NCI-H446 (cell line): ENCODE measurements at regions not wholly inside any gene's neighbourhood (a gene's known extent, or its start where the extent isn't known, plus 50 kb on each side); places are given as distances from the start of the nearest gene placed in this dataset.
"Not testable (repeated sequence)": the region's sequence is repeated elsewhere in the genome, so short reads cannot be mapped to it uniquely, and the experiment has no call there.

Experiments
- DNase-seq, 2 experiments: peaks; one replicate each; lab custom pipeline; 2025; lab: John Stamatoyannopoulos, UW

DNA sequence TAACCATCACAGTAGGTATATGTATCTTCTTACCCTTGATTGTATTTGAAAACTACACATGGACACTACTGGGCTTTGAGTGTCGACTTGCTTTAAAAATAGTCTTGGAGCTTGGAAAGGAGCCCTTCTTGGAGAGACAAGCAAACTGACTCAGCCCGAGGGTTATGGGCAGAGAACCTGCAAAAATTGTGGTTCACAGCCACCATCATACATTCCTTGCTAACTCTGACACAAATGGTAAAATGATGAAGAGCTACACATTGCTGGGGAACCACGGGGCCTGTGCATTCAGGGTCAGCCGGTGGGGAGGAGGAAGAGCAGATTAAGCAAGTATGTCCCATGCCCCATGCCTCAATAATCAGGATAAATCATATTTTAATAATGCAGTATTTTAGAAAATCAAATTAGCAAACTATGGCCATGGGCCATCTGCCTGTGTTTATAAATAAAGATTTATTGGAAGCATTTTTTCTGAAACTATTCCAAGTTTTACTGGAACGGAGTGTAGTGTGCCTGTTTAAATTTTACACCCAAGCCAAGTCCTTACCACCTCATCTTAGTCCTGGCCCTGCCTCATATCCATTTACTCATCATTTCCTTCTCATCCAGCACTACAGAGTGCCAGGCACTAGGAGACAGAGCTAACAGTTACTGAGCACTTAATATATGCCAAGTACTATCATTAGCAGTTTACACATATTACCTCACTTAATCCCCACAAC lies 195.7 kb downstream of the PALM2AKAP2 start:
- DNase-seq = peak; percentile 44 to 62

DNA sequence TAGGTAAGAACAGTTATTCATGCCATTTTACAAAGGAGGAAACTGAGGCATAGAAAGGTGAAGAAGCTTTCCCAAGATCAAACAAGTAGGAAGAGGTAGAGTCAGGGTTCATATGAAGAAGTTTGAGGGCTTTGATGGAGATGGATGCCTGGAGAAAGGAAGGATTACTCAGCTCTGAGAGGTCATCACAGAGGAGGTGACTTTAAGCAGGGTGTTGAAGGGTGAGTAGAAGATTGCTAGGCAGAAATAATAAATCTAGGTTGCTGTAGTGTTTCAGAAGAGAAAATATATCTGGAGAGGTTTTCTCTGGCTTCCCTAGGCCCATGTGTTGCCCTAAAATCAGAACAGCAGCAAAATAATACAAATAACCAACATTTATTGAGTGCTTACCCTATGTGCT lies 196.3 kb downstream of the PALM2AKAP2 start:
- DNase-seq = no peak

DNA sequence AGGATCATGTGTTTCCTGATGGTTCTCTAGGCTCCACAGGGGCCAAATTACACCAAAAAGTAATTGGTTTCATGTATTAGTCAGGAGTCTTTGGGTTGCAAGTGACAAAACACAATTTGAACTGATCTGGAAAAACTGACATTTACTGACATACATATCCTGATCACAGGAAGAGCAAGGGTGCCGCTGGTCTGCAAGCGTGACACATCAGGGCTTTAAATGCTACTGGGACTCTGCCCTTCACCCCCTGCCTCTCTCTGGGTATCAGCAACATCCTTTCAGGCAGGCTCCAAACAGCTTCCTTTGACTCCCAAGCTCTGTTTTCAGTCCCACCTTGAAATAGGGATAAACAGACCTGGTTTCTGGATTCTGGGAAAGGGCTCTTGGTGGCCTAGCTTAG lies 197.5 kb downstream of the PALM2AKAP2 start:
- no peak for DNase-seq

DNA sequence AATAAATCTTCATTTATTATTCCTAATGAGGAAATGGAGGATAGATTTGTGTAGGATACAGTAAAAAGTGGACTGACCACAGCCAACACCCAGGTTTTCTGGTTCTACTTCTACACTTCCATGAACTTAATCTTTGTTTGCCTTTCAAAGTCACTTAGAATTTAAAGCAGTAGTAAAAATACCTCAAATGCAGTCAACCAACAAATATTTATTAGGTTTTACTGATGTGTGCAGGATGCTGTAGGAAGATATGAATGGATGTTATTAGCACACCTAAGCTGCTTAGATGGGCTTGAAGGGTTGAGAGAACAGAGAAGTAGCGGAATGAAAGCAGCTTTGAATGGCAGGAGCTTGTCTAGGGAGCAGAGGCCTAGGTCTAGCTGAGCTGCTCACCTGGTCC lies 201.1 kb downstream of the PALM2AKAP2 start:
- no peak for DNase-seq

DNA sequence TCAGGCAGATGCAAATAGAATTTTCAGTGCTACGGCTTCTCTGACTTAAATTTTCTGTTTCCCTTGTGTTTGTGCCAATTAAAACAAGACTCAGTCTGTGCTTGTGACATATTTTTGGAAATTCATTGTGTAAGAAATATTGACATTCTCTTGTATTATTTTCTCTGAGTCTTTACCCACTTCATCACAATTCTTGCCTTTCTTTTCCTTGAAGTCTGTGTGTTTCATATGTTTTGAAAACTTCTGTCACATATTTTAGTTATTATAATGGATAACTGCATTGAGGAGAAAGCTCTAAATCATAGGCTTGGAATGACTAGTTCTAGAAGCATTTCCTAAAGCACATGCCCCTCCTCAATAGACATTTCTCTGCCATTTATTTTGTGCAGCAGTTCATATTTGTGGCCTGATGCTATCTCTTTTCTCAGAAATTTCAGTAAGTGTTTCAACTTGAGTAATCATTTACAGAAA lies 206.6 kb downstream of the PALM2AKAP2 start:
- no peak for DNase-seq

DNA sequence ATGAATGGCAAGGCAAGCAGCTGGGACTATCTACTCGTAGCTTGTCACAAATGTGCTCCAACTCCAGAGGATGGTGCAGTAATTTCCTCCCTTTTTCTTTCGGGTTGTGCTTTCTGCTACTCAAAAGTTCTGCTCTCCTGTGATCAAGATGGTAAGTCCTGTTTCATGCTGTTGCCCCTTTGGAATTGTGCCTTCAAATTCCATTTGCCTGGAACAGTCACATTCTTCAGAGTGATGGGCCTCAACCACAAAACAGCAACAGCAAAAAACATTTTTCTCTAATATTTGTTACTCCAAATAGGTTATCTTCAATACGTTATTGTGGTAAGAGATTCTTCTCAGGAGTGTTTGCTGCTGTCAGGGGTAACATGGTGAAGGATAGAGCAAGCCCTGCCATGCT lies 209.3 kb downstream of the PALM2AKAP2 start:
- no peak for DNase-seq

DNA sequence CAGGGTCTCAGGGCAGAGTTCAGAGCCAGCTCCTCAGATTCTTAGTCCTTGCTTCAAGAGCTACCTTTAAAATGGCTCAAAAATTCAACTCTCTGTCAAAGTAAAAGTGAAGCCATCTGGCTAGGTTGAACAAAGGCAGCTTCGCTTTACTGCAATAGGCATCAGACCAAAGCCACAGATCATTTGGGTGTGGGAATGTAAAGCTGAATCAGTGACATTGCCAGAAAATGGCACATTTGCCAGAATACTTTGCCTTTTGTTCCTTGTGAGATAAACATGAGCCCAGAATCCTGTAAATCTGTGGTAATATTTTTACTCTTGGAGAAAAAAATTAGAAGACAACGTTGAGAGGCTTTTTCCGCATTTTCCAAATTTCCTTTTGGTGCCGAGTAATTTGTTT lies 210.5 kb downstream of the PALM2AKAP2 start:
- DNase-seq = no peak

DNA sequence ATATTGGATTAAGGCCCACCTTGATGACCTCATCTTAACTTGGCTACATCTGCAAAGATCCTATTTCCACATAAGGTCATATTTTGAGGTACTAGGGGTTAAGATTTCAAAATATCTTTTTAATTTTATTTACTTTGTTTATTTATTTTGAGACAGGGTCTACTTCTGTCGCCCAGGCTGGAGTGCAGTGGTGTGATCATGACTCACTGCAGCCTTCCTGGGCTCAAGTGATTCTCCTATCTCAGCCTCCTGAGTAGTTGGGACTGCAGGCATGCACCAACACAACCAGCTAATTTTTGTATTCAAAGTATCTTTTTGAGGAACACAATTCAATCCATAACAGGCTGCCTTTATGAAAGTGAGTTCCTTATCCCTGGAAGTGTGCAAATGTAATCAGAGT lies 212.3 kb downstream of the PALM2AKAP2 start:
- no peak for DNase-seq

DNA sequence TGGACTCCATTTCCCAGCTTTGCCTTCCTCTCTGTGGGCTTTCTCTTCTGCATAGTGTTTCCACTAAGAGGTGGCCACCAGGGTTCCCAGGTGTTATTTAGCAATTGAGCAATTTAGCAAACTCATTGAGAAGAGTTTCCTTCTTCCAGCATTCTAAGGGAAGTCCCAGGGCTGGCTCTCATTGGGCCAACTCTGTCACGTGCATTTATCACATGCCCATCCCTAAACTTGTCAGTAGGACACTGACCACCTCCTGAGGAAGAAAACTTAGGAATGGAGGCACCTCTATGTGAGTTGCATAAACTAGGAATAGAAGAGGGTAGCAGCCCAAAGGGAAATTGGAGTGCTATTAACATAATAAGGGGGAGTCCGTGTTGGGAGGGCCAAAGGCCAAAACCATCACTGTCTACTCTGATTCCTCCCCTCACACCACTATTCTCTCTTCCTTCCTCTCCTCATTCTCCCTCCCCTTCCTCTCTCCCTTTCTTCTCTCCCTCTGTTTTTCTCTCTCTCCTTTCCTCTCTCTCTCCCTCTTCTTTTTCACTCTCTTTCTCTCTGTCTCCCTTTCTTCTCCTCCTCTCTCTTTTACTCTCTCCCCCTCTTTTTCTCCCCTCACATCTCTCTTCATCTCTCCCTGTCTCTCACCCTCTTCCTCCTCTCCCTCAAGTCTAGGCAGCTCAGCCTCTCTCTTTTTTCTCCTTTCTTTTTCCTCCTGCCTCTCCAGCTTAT lies 213.4 kb downstream of the PALM2AKAP2 start:
- DNase-seq = no peak

DNA sequence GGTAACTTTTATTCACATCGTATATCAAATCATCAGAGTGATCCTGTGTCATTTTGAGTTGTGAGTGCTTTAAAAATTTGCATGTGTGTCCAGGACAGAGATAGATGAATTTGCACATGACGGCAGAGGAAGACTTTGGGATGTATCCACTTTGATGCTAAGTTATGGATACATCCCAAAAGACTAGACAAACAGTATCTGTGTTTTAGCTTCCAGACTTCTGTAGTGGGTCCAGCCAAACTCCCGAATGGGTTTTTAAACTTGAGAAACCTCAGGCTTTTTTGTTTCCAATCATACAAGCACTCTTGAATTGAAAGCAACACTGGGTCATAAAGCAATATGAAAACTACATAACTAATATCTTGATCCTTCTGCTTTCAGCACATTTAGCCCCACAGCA lies 213.8 kb downstream of the C9orf152 start:
- no peak for DNase-seq

DNA sequence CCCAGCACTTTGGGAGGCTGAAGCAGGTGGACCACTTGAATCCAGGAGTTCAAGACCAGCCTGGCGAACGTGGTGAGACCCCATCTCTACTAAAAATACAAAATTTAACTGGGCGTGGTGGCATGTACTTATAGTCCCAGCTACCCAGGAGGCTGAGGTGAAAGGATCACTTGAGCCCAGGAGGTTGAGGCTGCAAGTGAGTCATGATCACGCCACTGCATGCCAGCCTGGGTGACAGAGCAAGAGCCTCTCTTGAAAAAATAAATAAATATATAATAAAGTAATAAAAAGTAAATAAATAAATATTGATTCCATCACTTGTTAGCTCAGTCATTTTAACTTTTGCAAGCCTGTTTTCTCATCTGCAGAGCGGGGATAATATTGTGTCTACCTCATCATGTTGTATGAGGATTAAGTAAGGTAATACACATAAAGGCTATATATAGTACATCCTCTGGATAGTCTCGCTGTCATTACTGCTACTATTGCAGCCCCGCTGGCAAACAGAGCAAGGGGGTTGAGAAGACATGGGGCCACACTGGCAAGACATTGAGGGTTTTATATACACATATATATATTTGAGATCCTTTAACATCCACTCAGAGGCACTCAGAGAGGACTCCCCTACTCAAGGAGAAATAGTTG lies 210.9 kb downstream of the C9orf152 start:
- DNase-seq = no peak

DNA sequence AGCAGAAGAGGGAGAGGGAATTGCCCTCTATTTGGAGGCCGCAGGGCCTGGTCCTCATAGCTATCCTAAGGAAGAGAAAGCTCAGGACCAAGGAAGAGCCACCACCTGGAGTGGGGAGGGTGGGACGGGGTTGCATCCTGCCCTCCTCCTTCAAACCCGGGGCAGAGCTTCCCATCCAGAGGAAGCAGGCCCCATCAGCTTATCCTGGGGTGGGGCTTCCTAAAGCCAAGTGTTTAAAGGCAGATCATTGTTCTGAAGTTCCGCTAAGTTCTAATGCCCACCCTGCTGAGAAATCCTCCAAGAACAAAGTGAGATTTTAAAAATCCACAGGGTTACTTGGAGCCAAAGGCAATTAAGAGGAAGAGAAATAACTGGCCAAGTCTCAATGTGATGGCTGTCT lies 210.3 kb downstream of the C9orf152 start:
- DNase-seq = no peak

DNA sequence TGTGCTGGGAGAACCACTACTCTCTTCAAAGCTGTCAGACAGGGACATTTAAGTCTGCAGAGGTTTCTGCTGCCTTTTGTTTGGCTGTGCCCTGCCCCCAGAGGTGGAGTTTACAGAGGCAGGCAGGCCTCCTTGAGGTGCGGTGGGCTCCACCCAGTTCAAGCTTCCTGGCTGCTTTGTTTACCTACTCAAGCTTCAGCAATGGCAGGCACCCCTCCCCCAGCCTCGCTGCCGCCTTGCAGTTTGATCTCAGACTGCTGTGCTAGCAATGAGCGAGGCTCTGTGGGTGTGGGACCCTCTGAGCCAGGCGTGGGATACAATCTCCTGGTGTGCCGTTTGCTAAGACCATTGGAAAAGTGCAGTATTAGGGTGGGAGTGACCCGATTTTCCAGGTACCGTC lies 202.4 kb downstream of the C9orf152 start:
- not testable (repeated sequence) for DNase-seq

DNA sequence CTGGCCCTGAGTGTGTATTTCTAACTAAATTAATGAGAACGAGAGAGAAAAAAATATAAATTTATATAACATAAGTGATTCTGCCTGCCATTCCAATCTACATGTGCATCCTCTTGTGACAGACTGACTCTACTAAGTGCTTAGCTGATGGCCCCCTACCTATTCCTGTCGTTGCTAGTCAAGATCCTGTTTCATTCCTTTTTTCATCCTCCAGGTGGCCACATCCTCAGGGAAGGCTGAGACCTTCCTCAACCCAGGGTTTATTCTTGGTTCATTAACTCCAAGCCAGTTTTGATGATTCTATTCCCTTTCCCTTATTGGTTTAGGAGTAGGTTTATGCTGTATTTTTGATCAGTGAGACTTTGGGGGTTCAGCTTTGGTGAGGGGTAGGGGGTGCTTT lies 201.3 kb downstream of the C9orf152 start:
- no peak for DNase-seq

DNA sequence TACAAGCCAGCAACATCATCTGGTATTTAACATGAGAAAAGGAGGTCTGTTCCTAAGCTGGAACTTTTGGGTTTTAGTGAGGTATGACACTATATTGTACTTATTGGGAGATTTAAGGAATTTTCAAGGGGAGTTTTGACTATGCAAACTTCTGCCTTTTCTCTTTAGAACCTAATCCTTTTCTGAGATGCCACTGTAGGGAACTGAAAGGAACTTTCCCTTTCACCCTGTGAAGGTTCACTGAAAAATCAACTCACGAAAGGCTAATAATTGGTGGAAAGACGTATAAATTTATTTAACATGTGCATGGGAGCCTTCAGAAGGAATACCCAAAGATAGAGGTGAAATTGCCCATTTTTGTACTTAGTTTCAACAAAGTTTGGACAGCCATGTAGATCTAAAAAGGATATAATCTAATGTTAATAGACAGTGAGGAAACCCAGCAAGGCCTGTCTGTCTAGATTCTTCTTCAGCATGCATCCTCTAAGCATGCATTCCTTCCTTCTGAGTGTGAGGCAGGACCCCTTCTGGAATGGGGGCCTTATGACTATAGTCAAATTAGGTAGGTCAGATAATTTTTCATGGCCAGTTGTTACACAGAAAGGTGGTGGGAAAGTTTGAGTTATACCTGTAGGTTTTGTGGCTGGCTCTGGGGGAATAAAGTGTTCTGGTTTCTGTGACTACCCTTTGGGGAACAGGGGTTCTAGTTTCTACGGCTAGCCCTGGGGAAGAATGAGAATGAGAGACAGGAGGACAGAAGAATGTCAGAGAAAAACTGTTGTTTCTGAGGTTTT lies 200.3 kb downstream of the C9orf152 start:
- no peak for DNase-seq

DNA sequence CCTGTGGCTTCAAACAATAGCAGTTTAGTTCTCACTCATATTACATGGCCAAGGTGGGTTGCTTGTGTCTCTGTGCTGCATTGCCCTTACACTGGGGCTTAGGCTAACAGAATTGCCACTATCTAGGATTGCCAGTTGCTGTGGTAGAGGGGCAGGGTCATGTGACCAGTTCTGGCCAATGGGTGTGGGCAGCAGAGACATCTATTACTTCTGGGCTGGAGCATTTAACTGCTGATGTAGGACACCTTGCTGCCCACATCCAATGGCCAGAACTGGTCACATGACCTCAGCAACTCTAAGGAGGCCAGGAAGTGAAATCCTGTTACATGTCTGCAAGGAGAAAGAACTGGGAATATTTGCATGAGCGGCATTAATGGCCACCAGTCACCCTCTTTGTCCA lies 199.3 kb downstream of the C9orf152 start:
- no peak for DNase-seq

DNA sequence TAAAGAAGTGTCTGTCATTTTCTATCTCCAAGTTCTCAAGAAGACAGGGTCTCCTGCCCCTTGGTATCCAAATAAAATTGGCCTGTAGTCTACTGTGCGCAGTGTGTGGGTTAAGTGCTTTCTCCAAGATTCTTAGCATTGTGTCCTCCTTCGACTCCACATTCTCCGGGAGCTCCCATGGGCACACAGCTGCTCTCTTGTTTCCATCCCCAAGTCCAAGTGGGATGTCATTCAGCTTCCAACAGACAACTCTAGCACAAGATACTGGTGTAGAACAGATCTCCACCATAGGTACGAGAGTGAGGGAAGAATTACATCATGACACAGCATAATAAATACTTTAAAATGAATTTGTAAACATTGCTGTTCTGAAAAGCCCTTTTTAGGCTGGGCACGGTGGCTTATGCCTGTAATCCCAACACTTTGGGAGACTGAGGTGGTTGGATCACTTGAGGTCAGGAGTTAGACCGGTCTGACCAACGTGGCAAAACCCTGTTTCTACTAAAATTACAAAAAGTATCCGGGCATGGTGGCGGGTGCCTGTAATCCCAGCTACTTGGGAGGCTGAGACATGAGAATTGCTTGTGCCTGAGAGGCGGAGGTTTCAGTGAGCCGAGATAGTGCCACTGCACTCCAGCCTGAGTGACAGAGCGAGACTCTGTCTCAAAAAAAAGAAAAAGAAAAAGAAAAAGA lies 196.2 kb downstream of the C9orf152 start:
- DNase-seq = no peak

DNA sequence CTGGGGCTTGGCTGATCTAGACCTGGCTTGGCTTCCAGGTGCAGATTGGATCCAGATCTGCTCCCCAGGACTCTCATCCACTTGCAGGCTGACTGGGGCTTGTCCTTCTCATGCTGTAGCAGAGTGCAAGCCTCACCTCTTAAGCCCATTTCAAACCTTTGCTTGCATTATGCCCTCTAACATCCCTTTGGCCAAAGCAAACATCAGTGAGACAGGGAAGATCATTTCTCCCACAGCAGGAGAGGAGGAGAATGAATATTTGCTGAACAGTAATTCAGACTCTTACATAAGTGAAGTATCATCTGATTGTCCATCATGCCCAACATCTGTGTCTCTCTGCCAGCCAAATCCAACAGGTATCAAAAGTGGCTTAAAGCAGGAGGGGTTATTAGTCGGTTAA lies 194.9 kb downstream of the C9orf152 start:
- no peak for DNase-seq

DNA sequence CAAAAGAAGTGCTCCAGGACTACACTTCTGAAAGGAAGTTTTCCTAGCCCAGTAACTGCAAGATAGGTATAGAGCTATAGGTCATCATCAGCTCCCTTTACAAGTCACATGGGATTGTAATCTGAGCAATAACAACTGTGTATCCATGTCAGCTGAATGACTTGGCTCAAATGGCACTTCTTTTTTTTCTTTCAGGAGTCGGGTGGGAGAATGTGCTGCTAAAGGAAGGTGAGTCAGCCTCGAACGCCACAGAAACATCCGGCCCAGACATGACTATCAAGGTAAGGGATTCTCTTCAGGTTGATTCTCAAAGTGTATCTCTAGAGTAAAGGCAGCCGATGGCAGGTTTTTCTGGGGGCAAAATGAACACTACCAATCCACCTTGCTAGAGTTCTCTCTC lies 192.2 kb downstream of the C9orf152 start:
- DNase-seq = no peak

DNA sequence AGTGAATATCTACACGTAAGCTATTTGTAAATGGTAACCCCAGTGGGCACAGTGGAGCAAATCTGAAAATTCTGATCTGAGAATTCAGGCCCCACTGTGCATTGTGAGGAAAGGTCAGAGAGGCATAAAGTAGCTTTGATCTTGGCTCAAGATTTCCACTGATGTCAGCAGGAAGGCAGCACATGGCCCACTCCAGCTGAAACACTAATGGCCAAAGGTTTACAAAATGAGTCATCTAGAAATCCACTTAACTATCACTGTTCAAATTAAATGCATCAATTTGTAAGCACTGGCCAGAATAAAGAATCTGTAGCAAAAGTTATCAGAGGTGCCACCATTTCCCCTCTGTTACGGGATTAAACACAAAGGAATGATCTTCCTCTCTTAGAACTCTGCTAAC lies 191.6 kb downstream of the C9orf152 start:
- no peak for DNase-seq

DNA sequence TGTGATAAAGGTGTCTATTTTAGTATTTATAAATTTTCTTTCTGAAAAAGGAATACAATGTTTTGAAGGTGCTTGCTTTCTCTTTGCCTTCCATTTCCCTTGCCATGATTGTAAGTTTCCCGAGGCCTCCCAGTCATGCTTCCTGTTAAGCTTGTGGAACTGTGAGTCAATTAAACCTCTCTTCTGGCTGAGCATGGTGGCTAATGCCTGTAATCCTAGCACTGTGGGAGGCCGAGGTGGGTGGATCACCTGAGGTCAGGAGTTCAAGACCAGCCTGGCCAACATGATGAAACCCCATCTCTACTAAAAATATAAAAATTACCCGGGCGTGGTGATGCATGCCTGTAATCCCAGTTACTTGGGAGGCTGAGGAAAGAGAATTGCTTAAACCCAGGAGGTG lies 187.7 kb downstream of the C9orf152 start:
- not testable (repeated sequence) for DNase-seq

DNA sequence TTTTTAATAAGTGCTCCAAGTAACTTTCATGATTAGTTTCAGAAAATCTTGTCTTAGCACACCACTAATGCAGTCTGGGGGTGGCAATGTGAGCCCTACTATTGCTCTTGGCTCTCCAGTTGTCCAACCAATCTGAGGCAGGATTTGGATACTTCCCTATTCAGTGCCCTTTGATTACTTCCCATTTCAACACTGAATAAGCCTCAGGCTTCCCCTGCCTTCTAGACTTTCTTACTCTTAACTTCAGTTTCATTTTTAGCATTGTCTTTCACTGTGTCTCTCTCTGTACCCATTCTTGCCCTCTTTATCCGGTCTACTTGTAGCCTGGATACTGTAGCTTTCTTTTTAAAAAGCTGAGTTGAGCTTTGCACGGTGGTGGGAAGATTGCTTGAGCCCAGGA lies 186.1 kb downstream of the C9orf152 start:
- no peak for DNase-seq
